ENCODE measurements at regions not wholly inside any gene's neighbourhood (a gene's known extent, or its start where the extent isn't known, plus 50 kb on each side); places are given as distances from the start of the nearest gene placed in this dataset.

DNA sequence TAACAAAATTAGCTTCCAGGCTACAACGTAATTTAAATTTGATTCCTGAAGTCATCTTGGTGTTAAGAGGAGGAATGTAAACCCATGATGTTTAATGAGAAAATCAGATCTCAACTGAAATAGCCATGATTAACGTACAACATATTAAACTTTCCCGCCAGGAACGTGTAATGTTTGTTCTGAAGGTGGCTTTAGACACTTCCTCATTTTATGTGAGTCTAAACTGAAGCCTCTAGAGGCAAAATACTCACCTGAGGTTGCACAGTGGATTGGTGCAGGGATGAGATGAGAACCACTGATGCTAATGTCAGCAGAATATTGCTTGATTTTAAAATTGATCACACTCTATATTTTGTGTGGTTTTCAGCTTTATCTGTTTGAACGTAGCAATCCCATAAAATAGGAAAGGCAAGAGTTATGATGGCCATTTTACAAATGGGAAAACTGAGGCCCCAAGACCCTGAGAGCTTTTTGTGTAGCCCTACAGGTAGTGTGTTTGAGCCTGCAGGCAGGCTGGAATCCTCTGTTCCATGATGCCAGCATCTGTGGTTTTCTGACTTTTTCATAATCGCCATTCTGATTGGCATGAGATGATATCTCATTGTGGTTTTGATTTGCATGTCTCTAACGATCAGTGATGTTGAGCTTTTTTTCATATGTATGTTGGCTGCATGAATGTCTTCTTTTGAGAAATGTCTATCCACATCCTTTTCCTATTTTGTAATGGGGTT, 243.7 kb upstream of the BMPER start:
- DNase-seq = no peak

GRCh38 chr7:33666531-33666930, 238.8 kb upstream of the BMPER start:
- DNase-seq = no peak

- DNase-seq = no peak
Measured at GRCh38 chr7:33667196-33667595, 238.1 kb upstream of the BMPER start.

- no peak for DNase-seq
Measured at GRCh38 chr7:33669251-33669670, 236.1 kb upstream of the BMPER start.

- DNase-seq = no peak
Measured at GRCh38 chr7:33671531-33672262, 233.6 kb upstream of the BMPER start.

- DNase-seq = no peak
Measured at GRCh38 chr7:33673029-33673700, 232.2 kb upstream of the BMPER start.

- DNase-seq = no peak
Measured at GRCh38 chr7:33674804-33675411, 230.4 kb upstream of the BMPER start.

DNA sequence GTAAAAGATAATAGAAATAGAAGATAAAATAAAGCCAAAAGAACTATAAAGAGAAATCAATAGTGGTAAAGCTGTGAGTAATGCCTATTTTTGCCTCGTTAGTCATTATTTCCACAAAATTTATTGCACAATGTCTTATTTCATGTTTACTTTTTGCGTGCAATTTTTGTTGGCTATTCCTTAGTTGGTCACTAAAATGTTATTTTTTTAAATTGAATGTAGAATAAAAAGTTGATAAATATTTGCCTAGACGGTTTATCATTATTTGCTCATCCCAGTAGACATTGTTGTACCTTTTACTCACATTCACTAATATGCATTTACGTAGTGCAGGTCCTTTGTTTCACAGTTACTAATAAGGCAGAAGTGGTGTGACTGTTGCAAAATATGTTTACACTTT, 227.8 kb upstream of the BMPER start:
- DNase-seq = no peak

DNA sequence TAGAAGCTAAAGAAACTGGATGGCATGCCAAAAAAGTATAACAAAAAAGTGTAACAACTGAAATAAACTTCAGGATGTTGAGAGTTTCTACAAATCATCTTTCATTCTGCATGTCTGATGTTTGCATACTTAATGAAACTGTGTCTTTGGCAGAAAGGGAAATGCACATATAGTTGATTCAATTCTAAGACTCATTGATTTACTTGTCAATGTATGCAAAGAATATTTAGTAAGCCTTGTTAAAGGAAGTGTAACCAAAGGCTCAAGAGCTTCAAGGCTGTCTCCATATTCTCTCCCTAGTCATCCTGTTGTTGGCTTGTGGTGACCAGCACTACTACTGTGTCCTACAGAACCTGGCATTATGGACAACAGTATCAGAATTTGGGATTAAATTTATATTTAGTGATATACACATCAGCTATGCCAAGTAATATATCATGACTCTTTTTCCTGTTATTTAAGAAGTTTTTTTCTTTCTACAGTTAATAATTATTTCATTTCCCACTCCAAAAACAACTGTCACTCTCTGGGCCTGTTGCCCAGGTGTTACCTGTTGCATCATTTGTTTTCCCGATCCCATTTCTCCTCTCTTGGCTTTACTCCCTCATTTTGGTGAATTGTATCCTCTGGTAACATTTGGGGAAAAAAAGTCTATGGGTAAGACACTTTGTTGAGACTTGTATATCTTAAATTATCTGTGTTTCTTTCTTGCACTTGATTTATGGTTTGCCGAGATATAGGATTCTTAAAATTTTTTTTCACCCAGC, 226.6 kb upstream of the BMPER start:
- DNase-seq = no peak

GRCh38 chr7:33680682-33681081, 224.7 kb upstream of the BMPER start:
- DNase-seq = no peak

DNA sequence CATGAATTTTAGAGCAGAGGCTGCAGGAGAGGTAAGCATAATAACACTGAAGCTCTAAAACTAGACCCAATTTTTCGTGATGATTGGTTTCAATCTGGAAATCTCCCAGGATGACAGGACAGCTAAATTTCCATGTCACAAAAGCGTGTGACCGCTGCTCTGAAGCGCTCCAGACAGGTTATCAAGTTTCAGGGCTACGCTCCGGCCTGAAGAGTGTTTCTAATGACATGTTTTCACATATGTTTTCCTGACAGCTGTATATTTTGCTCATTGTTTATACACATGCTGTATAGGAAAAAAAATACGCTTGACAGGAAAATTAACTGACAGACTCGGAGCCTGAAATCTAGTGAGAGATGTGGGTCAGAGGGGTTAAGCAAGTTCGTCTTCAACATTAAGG, 219.8 kb upstream of the BMPER start:
- no peak for DNase-seq

GRCh38 chr7:33685981-33686683, 219.2 kb upstream of the BMPER start:
- no peak for DNase-seq

DNA sequence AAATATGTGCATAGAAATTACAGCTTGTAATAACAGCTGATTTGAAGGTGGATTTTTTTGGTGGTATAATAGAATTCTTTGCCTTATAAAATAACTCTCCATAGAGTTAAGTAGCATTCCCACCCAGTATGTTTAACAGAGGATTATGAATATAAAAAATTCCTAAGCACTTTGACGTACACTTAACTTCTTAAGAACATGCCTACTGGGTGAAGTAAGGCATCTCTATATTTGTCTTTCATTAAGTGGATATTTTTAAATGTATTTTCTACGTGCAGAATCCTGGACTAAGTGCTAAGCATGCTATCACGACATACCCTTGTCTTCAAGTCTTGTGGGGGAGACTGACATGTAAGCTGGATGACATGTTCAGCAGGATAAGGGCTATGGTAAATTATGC, 217.7 kb upstream of the BMPER start:
- no peak for DNase-seq

DNA sequence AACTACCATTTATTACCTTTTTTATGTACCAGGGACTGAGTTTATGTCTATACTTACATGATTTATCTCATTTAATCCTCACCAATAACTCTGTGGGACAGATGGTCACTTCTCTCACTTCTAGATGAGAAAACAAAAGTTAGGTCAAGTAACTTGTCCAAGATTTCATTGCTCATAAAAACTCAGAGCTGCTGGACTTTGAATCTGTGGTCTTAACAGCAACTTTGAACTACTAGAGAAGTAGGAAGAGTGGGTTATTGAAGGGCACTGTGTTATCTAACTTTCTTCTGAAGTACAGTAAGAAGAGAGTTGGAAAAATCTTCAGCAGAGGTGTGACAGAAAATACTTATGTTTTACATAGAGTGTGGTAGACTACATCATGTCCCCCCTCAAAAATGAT, 214.2 kb upstream of the BMPER start:
- DNase-seq = no peak

DNA sequence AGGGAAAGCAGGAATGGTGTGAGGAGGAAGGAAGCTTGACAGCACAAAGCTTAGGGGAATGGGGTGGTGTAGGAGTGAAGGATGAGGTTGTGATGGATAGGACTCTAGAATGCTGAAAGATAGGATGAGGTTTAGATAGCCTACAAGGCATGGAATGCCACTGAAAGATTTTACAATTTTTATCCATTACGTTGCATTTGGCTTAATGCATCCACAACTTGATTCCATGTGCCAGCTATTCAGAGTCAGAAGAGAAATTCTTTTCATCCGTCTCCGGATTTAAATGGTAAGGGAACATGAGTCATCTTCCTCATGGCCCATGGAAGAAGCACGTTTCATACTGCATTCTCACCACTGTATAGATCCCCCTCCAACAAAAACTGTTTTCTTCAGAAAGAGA, 212.4 kb upstream of the BMPER start:
- no peak for DNase-seq

DNA sequence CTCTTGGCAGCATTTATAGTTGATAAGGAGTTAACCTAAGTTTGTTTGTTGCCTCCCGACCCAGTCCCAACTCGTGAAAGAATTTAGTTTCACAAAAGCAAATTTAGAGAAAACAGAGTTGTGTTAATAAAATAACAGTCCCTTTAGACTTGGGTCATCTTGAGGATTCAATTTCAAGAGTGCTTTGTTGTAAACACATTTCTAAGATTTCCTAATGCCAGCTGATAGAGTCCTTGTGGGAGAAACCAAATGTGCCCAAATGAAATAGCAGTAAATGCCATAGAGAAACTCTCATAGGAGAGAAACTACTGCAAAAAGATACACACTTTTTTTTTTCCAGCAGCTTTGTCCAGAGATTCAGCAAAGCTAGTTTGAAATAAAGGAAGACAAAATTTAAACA, 211.3 kb upstream of the BMPER start:
- no peak for DNase-seq

- no peak for DNase-seq
Measured at GRCh38 chr7:33697616-33698015, 207.7 kb upstream of the BMPER start.

GRCh38 chr7:33698041-33698440, 207.3 kb upstream of the BMPER start:
- no peak for DNase-seq

DNA sequence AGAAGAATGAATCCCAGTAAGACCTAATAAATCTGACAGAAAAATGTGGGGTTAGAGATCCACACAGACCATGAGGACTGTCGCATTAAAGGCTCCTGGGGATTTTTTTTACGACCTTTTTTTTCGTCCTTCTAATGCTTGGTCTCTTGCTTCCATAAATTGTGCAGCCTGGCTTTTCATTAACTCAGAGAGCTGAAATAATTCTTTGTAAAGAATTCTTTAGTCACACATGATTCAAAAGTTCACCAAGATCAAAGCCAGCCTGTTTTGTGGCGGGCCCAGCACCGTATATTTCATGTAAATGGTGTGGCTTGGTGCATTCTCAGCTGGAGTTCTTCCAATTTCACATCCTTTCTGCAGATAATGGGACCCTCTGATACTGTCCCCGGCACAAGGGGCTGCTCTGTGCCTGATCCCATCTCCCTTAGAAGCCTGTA, 206.6 kb upstream of the BMPER start:
- DNase-seq = no peak

DNA sequence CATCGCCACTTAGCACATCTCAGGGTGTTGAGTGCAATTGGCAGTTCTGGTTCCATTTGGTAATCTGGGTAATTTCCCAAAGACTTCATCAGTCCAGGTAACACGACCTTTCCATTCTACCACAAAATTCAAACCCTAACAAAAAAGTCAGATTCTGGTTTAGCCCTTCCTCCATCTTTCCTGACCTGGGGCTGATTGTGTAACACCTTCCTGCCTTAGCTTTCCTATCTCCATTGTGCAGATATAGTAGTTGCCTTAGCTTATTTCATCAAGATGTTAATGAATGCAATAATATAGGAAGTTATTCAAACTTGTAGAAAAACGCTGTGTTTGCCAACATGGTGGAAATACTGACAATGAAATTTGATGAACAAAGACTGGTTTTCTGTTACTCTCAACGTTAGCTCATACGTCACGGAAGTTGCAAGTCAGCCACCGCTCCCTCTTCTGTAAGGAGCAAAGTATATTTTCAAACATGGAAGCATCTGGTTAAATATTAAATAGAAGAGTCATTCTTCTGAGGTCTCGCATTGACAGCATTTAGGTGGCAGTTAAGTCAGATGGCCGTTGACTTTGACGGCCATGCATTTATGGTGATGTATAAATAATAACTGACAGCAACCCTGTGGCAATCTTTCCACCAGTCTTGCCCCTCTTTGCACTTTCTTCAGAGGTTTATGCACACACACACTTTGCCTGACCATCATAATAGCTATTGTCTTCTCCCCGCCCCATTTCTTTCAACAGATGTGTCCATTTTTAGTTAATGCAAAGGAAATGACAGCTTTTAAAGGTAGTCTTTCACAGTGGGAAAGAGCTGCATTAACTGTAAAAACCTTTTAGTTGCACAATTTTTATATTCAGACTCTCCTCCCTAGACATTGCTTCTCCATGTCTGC, 205.1 kb upstream of the BMPER start:
- no peak for DNase-seq

- DNase-seq = no peak
Measured at GRCh38 chr7:33701189-33701740, 204.1 kb upstream of the BMPER start.

Data from NCI-H1930 (cell line).